ENCODE measurements at regions not wholly inside any gene's neighbourhood (a gene's known extent, or its start where the extent isn't known, plus 50 kb on each side); places are given as distances from the start of the nearest gene placed in this dataset.

GRCh38 chr19:30890033-30890432 is 459.2 kb downstream of the TSHZ3 start:
- DNase-seq: no peak

GRCh38 chr19:30888937-30889336 is 460.3 kb downstream of the TSHZ3 start:
- DNase-seq: no peak

- DNase-seq: no peak
These were observed 462.2 kb downstream of the TSHZ3 start for GRCh38 chr19:30887042-30887441.

- no peak for DNase-seq
These were observed 463.0 kb downstream of the TSHZ3 start for GRCh38 chr19:30886222-30886621.

- no peak for DNase-seq
These were observed 465.0 kb downstream of the TSHZ3 start for GRCh38 chr19:30884146-30884812.

GRCh38 chr19:30883071-30883470 is 466.2 kb downstream of the TSHZ3 start:
- DNase-seq: no peak

- DNase-seq: no peak
These were observed 466.7 kb downstream of the TSHZ3 start for GRCh38 chr19:30882411-30883005.

GRCh38 chr19:30881930-30882329 is 467.3 kb downstream of the TSHZ3 start:
- DNase-seq: peak in 1 of 2 donors; percentile 7

- DNase-seq: no peak
These were observed 468.0 kb downstream of the TSHZ3 start for GRCh38 chr19:30881281-30881680.

GRCh38 chr19:30880551-30880950 is 468.7 kb downstream of the TSHZ3 start:
- DNase-seq: no peak

- no peak for DNase-seq
These were observed 469.1 kb downstream of the TSHZ3 start for GRCh38 chr19:30880151-30880550.

GRCh38 chr19:30879736-30880135 is 469.5 kb downstream of the TSHZ3 start:
- no peak for DNase-seq

GRCh38 chr19:30879225-30879624 is 470.0 kb downstream of the TSHZ3 start:
- no peak for DNase-seq

GRCh38 chr19:30878495-30878894 is 470.7 kb downstream of the TSHZ3 start:
- no peak for DNase-seq

GRCh38 chr19:30877661-30878113 is 471.5 kb downstream of the TSHZ3 start:
- no peak for DNase-seq

- no peak for DNase-seq
These were observed 475.5 kb downstream of the TSHZ3 start for GRCh38 chr19:30873691-30874090.

GRCh38 chr19:30873003-30873402 is 476.2 kb downstream of the TSHZ3 start:
- DNase-seq: no peak

GRCh38 chr19:30871979-30872378 is 477.3 kb downstream of the TSHZ3 start:
- DNase-seq: no peak

- no peak for DNase-seq
These were observed 478.4 kb downstream of the TSHZ3 start for GRCh38 chr19:30870876-30871275.

- no peak for DNase-seq
These were observed 483.7 kb downstream of the TSHZ3 start for GRCh38 chr19:30865511-30865910.

GRCh38 chr19:30864391-30865215 is 484.6 kb downstream of the TSHZ3 start:
- DNase-seq: peak in 1 of 2 donors; percentile 29

GRCh38 chr19:30862876-30863275 is 486.4 kb downstream of the TSHZ3 start:
- no peak for DNase-seq

GRCh38 chr19:30861919-30862318 is 487.3 kb downstream of the TSHZ3 start:
- DNase-seq: no peak

- no peak for DNase-seq
These were observed 485.8 kb downstream of the ZNF536 start for GRCh38 chr19:30857966-30858490.
